Ovary (tissue), 3 donors: ENCODE measurements at regions not wholly inside any gene's neighbourhood (a gene's known extent, or its start where the extent isn't known, plus 50 kb on each side); places are given as distances from the start of the nearest gene placed in this dataset.

Source experiments
- EP300 ChIP-seq: sonication (generic); formaldehyde crosslinking; IDR thresholded peaks from one replicate; pipeline ENCODE4 v1.6.1; 2017; ENCODE audit warnings: antibody characterized with exemption
- POLR2A ChIP-seq: fragments of 450-650 bp; IDR thresholded peaks from one replicate; pipeline ENCODE4 v1.6.1; 2017; ENCODE audit warnings: antibody characterized with exemption, mild to moderate bottlenecking, moderate library complexity
- TF ChIP-seq, protein P1 (sequence below), 3 donors: fragments of 450-650 bp in 2 of 3; fragments of 200-600 bp in 1 of 3; IDR thresholded peaks; one replicate each; pipeline versions ENCODE4 v1.5.1 to v1.8.0; 2016 to 2022; ENCODE audit warnings: antibody characterized with exemption in 3 of 3, mild to moderate bottlenecking in 1 of 3
- donor health status: DM: no; HTN: no; CAD: no.

DNA sequence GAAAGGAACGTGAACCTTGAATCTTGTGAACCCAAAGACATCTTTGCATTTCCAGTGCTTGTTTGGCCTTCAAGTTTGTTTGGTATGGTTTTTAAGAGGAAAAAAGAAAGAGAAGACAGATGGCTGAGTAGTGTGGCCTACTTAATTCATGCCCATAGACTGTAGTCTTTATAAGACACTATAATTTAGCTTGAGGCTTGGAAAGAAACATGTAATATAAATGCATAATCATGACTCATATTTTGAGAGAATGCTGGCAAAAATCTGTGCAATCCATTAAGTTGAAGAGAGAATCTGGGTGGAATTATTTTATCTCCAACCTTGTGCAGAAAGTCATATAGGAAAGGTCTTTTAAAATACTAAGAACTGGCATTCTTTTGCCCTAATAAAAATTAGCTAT lies 179.3 kb downstream of the SIPA1L2 start:
- TF ChIP-seq, protein P1, sequence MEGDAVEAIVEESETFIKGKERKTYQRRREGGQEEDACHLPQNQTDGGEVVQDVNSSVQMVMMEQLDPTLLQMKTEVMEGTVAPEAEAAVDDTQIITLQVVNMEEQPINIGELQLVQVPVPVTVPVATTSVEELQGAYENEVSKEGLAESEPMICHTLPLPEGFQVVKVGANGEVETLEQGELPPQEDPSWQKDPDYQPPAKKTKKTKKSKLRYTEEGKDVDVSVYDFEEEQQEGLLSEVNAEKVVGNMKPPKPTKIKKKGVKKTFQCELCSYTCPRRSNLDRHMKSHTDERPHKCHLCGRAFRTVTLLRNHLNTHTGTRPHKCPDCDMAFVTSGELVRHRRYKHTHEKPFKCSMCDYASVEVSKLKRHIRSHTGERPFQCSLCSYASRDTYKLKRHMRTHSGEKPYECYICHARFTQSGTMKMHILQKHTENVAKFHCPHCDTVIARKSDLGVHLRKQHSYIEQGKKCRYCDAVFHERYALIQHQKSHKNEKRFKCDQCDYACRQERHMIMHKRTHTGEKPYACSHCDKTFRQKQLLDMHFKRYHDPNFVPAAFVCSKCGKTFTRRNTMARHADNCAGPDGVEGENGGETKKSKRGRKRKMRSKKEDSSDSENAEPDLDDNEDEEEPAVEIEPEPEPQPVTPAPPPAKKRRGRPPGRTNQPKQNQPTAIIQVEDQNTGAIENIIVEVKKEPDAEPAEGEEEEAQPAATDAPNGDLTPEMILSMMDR (IDR thresholded peaks at IDR 0.05): no peak
- TF ChIP-seq EP300 (no peak), POLR2A (no peak)
